Left cardiac atrium (tissue), 4 donors: ENCODE measurements at regions not wholly inside any gene's neighbourhood (a gene's known extent, or its start where the extent isn't known, plus 50 kb on each side); places are given as distances from the start of the nearest gene placed in this dataset.

Experiments used
- ATAC-seq, 2 donors: fragments of 200-7000 bp; cut with Tn5 transposase; one replicate each; pipeline ENCODE4 v1.9.1; 2020; ENCODE audit warnings: mild to moderate bottlenecking in 2 of 2, moderate library complexity in 2 of 2
- DNase-seq: peaks from one replicate; pipeline ENCODE4 v3.0.0-alpha.2; 2020
- intact Hi-C, 2 donors: fragments of 100-400 bp; cut with DNase I; formaldehyde crosslinking; loops; one replicate each; pipeline versions ENCODE4 v1.14.1 to v1.15.1; 2022 to 2023
- donor health status: DM: no; HTN: yes; CAD: no.
- donor health status: DM: no; HTN: yes; CAD: no; lungs with severe emphysema.
- donor health status: DM: yes; HTN: yes; CAD: no.
- donor health status: Dilated cardiomyopathy.

- ATAC-seq, result no peak
- no peak for DNase-seq
- intact Hi-C loops, result no loop called here
Observed at GRCh38 chr10:78919181-78919966, 149.4 kb upstream of the ZMIZ1 start.

DNA sequence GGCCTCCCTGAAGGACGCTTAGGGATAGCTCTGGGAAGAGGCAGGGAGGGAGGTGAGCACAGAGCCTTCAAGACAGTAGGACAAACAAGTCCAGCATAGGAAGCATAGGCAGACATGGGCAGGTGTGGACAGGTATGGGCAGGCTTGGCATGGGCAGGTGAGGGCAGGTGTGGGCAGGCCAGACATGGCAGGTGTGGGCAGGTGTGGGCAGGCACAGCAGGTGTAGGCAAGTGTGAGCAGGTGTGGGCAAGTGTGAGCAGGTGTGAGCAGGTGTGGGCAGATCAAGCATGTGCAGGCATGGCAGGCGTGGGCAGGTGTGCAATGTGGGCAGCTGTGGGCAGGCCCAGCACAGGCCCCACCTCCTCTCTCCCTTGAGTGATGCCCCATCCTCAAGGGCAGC, 148.8 kb upstream of the ZMIZ1 start:
- DNase-seq (no peak), ATAC-seq (no peak)
- intact Hi-C loops, result no loop called here

DNA sequence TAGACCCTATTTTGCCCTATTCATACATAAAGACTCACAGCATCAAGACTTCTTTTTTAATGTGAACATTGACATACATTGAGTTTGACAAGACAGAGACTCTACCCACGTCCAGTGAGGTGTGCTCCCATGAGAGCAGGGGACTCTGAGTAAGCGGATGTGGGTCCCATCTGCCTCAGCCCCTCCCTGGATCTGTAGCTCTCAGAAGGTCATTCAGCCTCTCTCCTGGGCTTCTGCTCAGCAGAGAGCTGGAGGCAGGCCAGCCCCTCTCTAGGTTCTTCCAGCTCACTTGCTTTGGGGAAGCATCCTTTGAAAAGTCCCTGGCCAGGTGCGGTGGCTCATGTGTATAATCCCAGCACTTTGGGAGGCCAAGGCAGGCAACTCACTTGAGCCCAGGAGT, 146.9 kb upstream of the ZMIZ1 start:
- DNase-seq (no peak), ATAC-seq (no peak)
- intact Hi-C loops, result no loop called here

GRCh38 chr10:78923647-78924318, 145.0 kb upstream of the ZMIZ1 start:
- ATAC-seq, result peak; percentile 7 to 13
- no peak for DNase-seq
- intact Hi-C loops, result no loop called here

GRCh38 chr10:78924319-78925003, 144.3 kb upstream of the ZMIZ1 start:
- intact Hi-C loops, result no loop called here
- DNase-seq, result no peak
- ATAC-seq, result peak; percentile 15 to 48

GRCh38 chr10:78925275-78925674, 143.5 kb upstream of the ZMIZ1 start:
- no peak for DNase-seq
- intact Hi-C loops, result no loop called here
- ATAC-seq, result no peak

- intact Hi-C loops, result no loop called here
- ATAC-seq, result peak in 1 of 2 donors; percentile 94
- DNase-seq, result no peak
Observed at GRCh38 chr10:78925800-78926319, 142.9 kb upstream of the ZMIZ1 start.

- DNase-seq, result no peak
- intact Hi-C loops, result no loop called here
- no peak for ATAC-seq
Observed at GRCh38 chr10:78927257-78927995, 141.3 kb upstream of the ZMIZ1 start.

GRCh38 chr10:78928330-78928729, 140.4 kb upstream of the ZMIZ1 start:
- intact Hi-C loops, result no loop called here

GRCh38 chr10:78929541-78929940, 139.2 kb upstream of the ZMIZ1 start:
- intact Hi-C loops, result no loop called here
- ATAC-seq, result no peak

More at GRCh38 chr10:78928330-78928729, 140.4 kb upstream of the ZMIZ1 start:
- ATAC-seq (no peak), DNase-seq (no peak)

GRCh38 chr10:78931321-78932053, 137.3 kb upstream of the ZMIZ1 start:
- intact Hi-C loops, result no loop called here
- DNase-seq (peak; percentile 77), ATAC-seq (peak in 1 of 2 donors; percentile 80)

More at GRCh38 chr10:78929541-78929940, 139.2 kb upstream of the ZMIZ1 start:
- DNase-seq, result no peak

- intact Hi-C loops, result no loop called here
- ATAC-seq (no peak), DNase-seq (no peak)
Observed at GRCh38 chr10:78932054-78932386, 136.7 kb upstream of the ZMIZ1 start.

- DNase-seq (no peak), ATAC-seq (no peak)
- intact Hi-C loops, result no loop called here
Observed at GRCh38 chr10:78932861-78933260, 135.9 kb upstream of the ZMIZ1 start.

DNA sequence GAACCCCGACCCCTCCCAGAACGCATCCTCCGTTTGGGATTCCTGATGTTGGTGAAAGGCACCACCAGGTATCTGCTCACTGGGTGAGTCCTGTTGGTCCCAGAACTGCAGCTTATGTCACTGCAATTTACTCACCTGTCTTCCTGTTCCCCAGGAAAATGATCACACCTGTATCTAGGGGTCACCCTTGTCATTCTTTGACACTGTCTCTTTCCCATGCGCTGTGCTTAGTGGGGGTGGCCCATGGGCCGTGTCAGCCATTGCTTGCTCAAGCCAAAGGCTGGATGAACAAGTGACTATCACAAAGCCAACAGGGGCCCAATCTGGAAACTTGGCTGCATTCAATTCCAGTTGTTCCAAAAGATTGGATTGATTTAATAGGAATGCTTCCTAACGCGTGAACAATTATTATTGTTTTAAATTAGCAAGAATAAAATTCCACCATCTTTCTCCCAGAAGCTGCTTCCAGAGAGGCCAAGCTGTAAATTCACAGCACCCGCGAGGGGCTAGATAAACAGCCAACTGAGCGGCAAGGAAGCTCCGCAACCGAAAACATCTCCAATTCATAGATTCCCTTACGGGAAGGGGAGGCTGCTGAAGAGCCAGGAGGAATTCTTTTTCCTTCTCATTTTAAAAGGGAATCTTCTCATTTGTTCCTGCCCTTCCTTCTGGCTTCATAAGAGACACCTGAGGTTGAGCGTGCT, 134.8 kb upstream of the ZMIZ1 start:
- no peak for ATAC-seq
- intact Hi-C loops, result no loop called here
- no peak for DNase-seq

- intact Hi-C loops, result no loop called here
- DNase-seq (peak; percentile 42), ATAC-seq (peak in 1 of 2 donors; percentile 23)
Observed at GRCh38 chr10:78934532-78934898, 134.3 kb upstream of the ZMIZ1 start.

GRCh38 chr10:78934994-78935602, 133.7 kb upstream of the ZMIZ1 start:
- intact Hi-C loops, result no loop called here

DNA sequence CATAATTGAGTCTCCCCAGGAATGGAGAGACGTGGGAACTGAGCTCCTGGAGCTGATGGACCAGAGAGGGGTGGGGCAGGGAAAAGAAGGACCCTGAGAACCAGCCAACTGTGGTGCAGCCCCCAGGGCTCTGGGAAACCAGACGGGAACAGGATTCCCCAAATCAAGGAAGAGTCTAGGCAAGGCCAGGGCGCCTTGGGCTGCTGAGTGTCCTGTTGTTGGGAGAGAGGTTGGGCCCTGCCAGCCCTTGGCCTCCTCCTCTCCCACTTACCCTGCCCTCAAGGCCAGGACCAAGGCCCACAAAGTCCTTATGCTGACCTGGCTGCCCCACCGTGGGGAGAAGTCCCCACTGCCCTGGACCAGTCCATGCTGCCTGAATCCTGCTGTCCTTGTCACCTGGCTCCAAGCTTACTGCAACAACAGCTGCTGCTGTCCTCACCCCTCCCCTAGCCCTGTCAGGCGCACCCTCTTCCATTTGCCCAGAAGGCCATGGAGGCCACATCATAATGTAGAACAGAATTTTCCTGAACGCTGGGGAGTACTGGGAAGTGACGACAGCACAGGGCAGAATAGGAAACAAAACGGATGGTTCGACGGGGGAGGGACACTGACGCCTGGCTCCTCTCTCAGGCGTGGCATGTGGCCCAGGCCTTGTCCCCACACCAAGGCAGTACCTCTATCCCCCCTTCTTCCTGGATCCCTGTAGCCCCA, 132.9 kb upstream of the ZMIZ1 start:
- DNase-seq (no peak), ATAC-seq (no peak)
- intact Hi-C loops, result no loop called here

More at GRCh38 chr10:78934994-78935602, 133.7 kb upstream of the ZMIZ1 start:
- DNase-seq (no peak), ATAC-seq (no peak)
